Esophagus muscularis mucosa (tissue), 4 donors: ENCODE measurements at regions not wholly inside any gene's neighbourhood (a gene's known extent, or its start where the extent isn't known, plus 50 kb on each side); places are given as distances from the start of the nearest gene placed in this dataset.

Experiments used
- DNase-seq: peaks from one replicate; pipeline ENCODE4 v3.0.0-alpha.2; 2017; ENCODE audit errors: extremely low spot score
- H3K27ac ChIP-seq, 4 donors: fragments of 200-600 bp; sonication (generic); replicated peaks in 1 of 4; 1 replicate in 3 of 4; 2 replicates in 1 of 4; pipeline ENCODE4 v1.5.1; 2016 to 2019; ENCODE audit warnings: mild to moderate bottlenecking in 1 of 4
- H3K27me3 ChIP-seq, 4 donors: fragments of 200-600 bp; sonication (generic); one replicate each; pipeline versions ENCODE4 v1.5.1 to v1.6.0; 2016 to 2019
- H3K36me3 ChIP-seq, 4 donors: fragments of 200-600 bp; sonication (generic); one replicate each; pipeline ENCODE4 v1.5.1; 2016 to 2019
- H3K4me1 ChIP-seq, 4 donors: fragments of 200-600 bp; sonication (generic); one replicate each; pipeline ENCODE4 v1.5.1; 2016 to 2019
- H3K4me3 ChIP-seq, 4 donors: fragments of 200-600 bp; sonication (generic); 1 replicate in 2 of 4; 2 replicates in 2 of 4; pipeline ENCODE4 v1.5.1; 2016 to 2019; ENCODE audit warnings: mild to moderate bottlenecking in 4 of 4, moderate library complexity in 1 of 4
- H3K9me3 ChIP-seq, 4 donors: fragments of 200-600 bp; sonication (generic); 1 replicate in 3 of 4; 2 replicates in 1 of 4; pipeline ENCODE4 v1.5.1; 2016 to 2019
- CTCF ChIP-seq, 3 experiments: fragments of 200-600 bp in 2 of 3; fragments of 450-650 bp in 1 of 3; sonication (generic) in 2 of 3; IDR thresholded peaks; one replicate each; pipeline ENCODE4 v1.5.1; 2017 to 2019; ENCODE audit warnings: antibody characterized with exemption in 3 of 3, mild to moderate bottlenecking in 2 of 3, moderate library complexity in 1 of 3
- EP300 ChIP-seq: sonication (generic); formaldehyde crosslinking; IDR thresholded peaks from one replicate; pipeline ENCODE4 v1.6.1; 2017; ENCODE audit warnings: antibody characterized with exemption
- POLR2A ChIP-seq: fragments of 450-650 bp; IDR thresholded peaks from one replicate; pipeline ENCODE4 v1.6.1; 2017; ENCODE audit warnings: antibody characterized with exemption, moderate library complexity, mild to moderate bottlenecking, low read depth
- POLR2AphosphoS5 ChIP-seq, 2 donors: sonication (generic); formaldehyde crosslinking; IDR thresholded peaks; one replicate each; pipeline ENCODE4 v1.6.1; 2017; ENCODE audit warnings: antibody characterized with exemption in 2 of 2
- WGBS: methylation state at CpG from one replicate; pipeline ENCODE4 v1.1.5; 2018; 5-methylcytosine and 5-hydroxymethylcytosine counted together
- intact Hi-C: fragments of 100-400 bp; cut with DNase I; formaldehyde crosslinking; loops from one replicate; pipeline ENCODE4 v1.15.1; 2023
- small RNA-seq, 3 donors: library from RNA; depleted of rRNA; stranded (forward); fragments of <200 nt; gene quantifications; one replicate each; pipeline ENCODE3, GENCODE V24; 2016

- H3K36me3 ChIP-seq: no peaks in the 10 kb centered on the region
- DNase-seq: no peak
- H3K4me1 ChIP-seq: no peaks in the 10 kb centered on the region
- TF ChIP-seq POLR2AphosphoS5 (IDR thresholded peaks at IDR 0.05): no peak
- no peak for TF ChIP-seq CTCF (IDR thresholded peaks at IDR 0.05)
- no peak for TF ChIP-seq EP300
- TF ChIP-seq POLR2A: no peak
- H3K4me3 ChIP-seq: no peak overlapping the region
- H3K9me3 ChIP-seq: no peaks in the 10 kb centered on the region
- intact Hi-C loops: no loop called here
- WGBS: 73% methylated on average over 23 of the region's 23 CpGs
- H3K27me3 ChIP-seq: no peaks in the 10 kb centered on the region
- H3K27ac ChIP-seq: no peak overlapping the region
These were observed 92.4 kb downstream of the SOCS6 start for GRCh38 chr18:70380915-70381896.

Small RNAs in the stretch of these regions (small RNA-seq; reads per million reads assigned to genes)
- 0 reads per million in 3 donors for gene RN7SL795P
